ENCODE measurements at regions not wholly inside any gene's neighbourhood (a gene's known extent, or its start where the extent isn't known, plus 50 kb on each side); places are given as distances from the start of the nearest gene placed in this dataset.
"Not testable (repeated sequence)": the region's sequence is repeated elsewhere in the genome, so short reads cannot be mapped to it uniquely, and the experiment has no call there.

- Histone ChIP-seq H3K27ac (ENCODE audit: low read depth, low read length) (no peak overlapping the region), H3K4me3 (ENCODE audit: low read depth in 1 of 2, low read length in 2 of 2) (no peak overlapping the region), H3K9ac (ENCODE audit: low read length) (no peak overlapping the region), H3K9me3 (ENCODE audit: low read length) (no peaks in the 10 kb centered on the region), H3K27me3 (ENCODE audit: control insufficient read depth in 1 of 2, insufficient read depth in 2 of 2, low read length in 2 of 2) (no peaks in the 10 kb centered on the region), H3K36me3 (ENCODE audit: insufficient read depth, low read length) (no peaks in the 10 kb centered on the region), H3K4me1 (ENCODE audit: insufficient read depth, low read length) (no peaks in the 10 kb centered on the region)
Observed at GRCh38 chr13:18978447-18978846, 203.2 kb downstream of the TUBA3C start.

GRCh38 chr13:18977857-18978256 lies 203.8 kb downstream of the TUBA3C start:
- H3K9me3 ChIP-seq (ENCODE audit: low read length), result no peaks in the 10 kb centered on the region
- H3K9ac ChIP-seq (ENCODE audit: low read length), result no peak overlapping the region
- H3K27ac ChIP-seq (ENCODE audit: low read depth, low read length), result no peak overlapping the region
- no peaks in the 10 kb centered on the region for H3K36me3 ChIP-seq (ENCODE audit: insufficient read depth, low read length)
- no peak overlapping the region for H3K4me3 ChIP-seq (ENCODE audit: low read depth in 1 of 2, low read length in 2 of 2)
- no peaks in the 10 kb centered on the region for H3K27me3 ChIP-seq (ENCODE audit: control insufficient read depth in 1 of 2, insufficient read depth in 2 of 2, low read length in 2 of 2)
- H3K4me1 ChIP-seq (ENCODE audit: insufficient read depth, low read length), result no peaks in the 10 kb centered on the region

- Histone ChIP-seq H3K27me3 (ENCODE audit: control insufficient read depth in 1 of 2, insufficient read depth in 2 of 2, low read length in 2 of 2) (no peaks in the 10 kb centered on the region), H3K27ac (ENCODE audit: low read depth, low read length) (no peak overlapping the region), H3K36me3 (ENCODE audit: insufficient read depth, low read length) (no peaks in the 10 kb centered on the region), H3K4me1 (ENCODE audit: insufficient read depth, low read length) (no peaks in the 10 kb centered on the region), H3K9ac (ENCODE audit: low read length) (no peak overlapping the region), H3K9me3 (ENCODE audit: low read length) (no peaks in the 10 kb centered on the region), H3K4me3 (ENCODE audit: low read depth in 1 of 2, low read length in 2 of 2) (no peak overlapping the region)
Observed at GRCh38 chr13:18971576-18972219, 209.9 kb downstream of the TUBA3C start.

GRCh38 chr13:18965347-18965855 lies 216.2 kb downstream of the TUBA3C start:
- Histone ChIP-seq H3K9ac (ENCODE audit: low read length) (no peak overlapping the region), H3K27ac (ENCODE audit: low read depth, low read length) (no peak overlapping the region), H3K9me3 (ENCODE audit: low read length) (no peaks in the 10 kb centered on the region), H3K36me3 (ENCODE audit: insufficient read depth, low read length) (no peaks in the 10 kb centered on the region), H3K27me3 (ENCODE audit: control insufficient read depth in 1 of 2, insufficient read depth in 2 of 2, low read length in 2 of 2) (no peaks in the 10 kb centered on the region), H3K4me1 (ENCODE audit: insufficient read depth, low read length) (no peaks in the 10 kb centered on the region), H3K4me3 (ENCODE audit: low read depth in 1 of 2, low read length in 2 of 2) (no peak overlapping the region)

- Histone ChIP-seq H3K36me3 (ENCODE audit: insufficient read depth, low read length) (no peaks in the 10 kb centered on the region), H3K27me3 (ENCODE audit: control insufficient read depth in 1 of 2, insufficient read depth in 2 of 2, low read length in 2 of 2) (no peaks in the 10 kb centered on the region), H3K9ac (ENCODE audit: low read length) (no peak overlapping the region), H3K4me3 (ENCODE audit: low read depth in 1 of 2, low read length in 2 of 2) (no peak overlapping the region), H3K27ac (ENCODE audit: low read depth, low read length) (no peak overlapping the region), H3K4me1 (ENCODE audit: insufficient read depth, low read length) (no peaks in the 10 kb centered on the region), H3K9me3 (ENCODE audit: low read length) (no peaks in the 10 kb centered on the region)
Observed at GRCh38 chr13:18964942-18965341, 216.7 kb downstream of the TUBA3C start.

- not testable (repeated sequence) for H3K4me1 ChIP-seq (ENCODE audit: insufficient read depth, low read length); H3K27ac ChIP-seq (ENCODE audit: low read depth, low read length); H3K9me3 ChIP-seq (ENCODE audit: low read length); H3K36me3 ChIP-seq (ENCODE audit: insufficient read depth, low read length); H3K27me3 ChIP-seq (ENCODE audit: control insufficient read depth in 1 of 2, insufficient read depth in 2 of 2, low read length in 2 of 2); H3K4me3 ChIP-seq (ENCODE audit: low read depth in 1 of 2, low read length in 2 of 2); H3K9ac ChIP-seq (ENCODE audit: low read length)
Observed at GRCh38 chr13:18963684-18964083, 217.9 kb downstream of the TUBA3C start.

GRCh38 chr13:18962168-18962734 lies 219.4 kb downstream of the TUBA3C start:
- Histone ChIP-seq H3K9ac (ENCODE audit: low read length) (no peak overlapping the region), H3K27ac (ENCODE audit: low read depth, low read length) (no peak overlapping the region), H3K4me3 (ENCODE audit: low read depth in 1 of 2, low read length in 2 of 2) (no peak overlapping the region), H3K9me3 (ENCODE audit: low read length) (no peaks in the 10 kb centered on the region), H3K4me1 (ENCODE audit: insufficient read depth, low read length) (no peaks in the 10 kb centered on the region), H3K27me3 (ENCODE audit: control insufficient read depth in 1 of 2, insufficient read depth in 2 of 2, low read length in 2 of 2) (no peaks in the 10 kb centered on the region), H3K36me3 (ENCODE audit: insufficient read depth, low read length) (no peaks in the 10 kb centered on the region)

GRCh38 chr13:18961383-18962117 lies 220.1 kb downstream of the TUBA3C start:
- H3K4me1 ChIP-seq (ENCODE audit: insufficient read depth, low read length), result no peaks in the 10 kb centered on the region
- no peaks in the 10 kb centered on the region for H3K9me3 ChIP-seq (ENCODE audit: low read length)
- no peaks in the 10 kb centered on the region for H3K36me3 ChIP-seq (ENCODE audit: insufficient read depth, low read length)
- no peaks in the 10 kb centered on the region for H3K27me3 ChIP-seq (ENCODE audit: control insufficient read depth in 1 of 2, insufficient read depth in 2 of 2, low read length in 2 of 2)
- no peak overlapping the region for H3K4me3 ChIP-seq (ENCODE audit: low read depth in 1 of 2, low read length in 2 of 2)
- no peak overlapping the region for H3K9ac ChIP-seq (ENCODE audit: low read length)
- H3K27ac ChIP-seq (ENCODE audit: low read depth, low read length), result no peak overlapping the region

- Histone ChIP-seq H3K27ac (ENCODE audit: low read depth, low read length) (no peak overlapping the region), H3K4me3 (ENCODE audit: low read depth in 1 of 2, low read length in 2 of 2) (no peak overlapping the region), H3K9me3 (ENCODE audit: low read length) (no peaks in the 10 kb centered on the region), H3K9ac (ENCODE audit: low read length) (no peak overlapping the region), H3K27me3 (ENCODE audit: control insufficient read depth in 1 of 2, insufficient read depth in 2 of 2, low read length in 2 of 2) (no peaks in the 10 kb centered on the region), H3K36me3 (ENCODE audit: insufficient read depth, low read length) (no peaks in the 10 kb centered on the region), H3K4me1 (ENCODE audit: insufficient read depth, low read length) (no peaks in the 10 kb centered on the region)
Observed at GRCh38 chr13:18960637-18961227, 220.9 kb downstream of the TUBA3C start.

- H3K27me3 ChIP-seq (ENCODE audit: control insufficient read depth in 1 of 2, insufficient read depth in 2 of 2, low read length in 2 of 2), result no peaks in the 10 kb centered on the region
- H3K36me3 ChIP-seq (ENCODE audit: insufficient read depth, low read length), result no peaks in the 10 kb centered on the region
- no peak overlapping the region for H3K27ac ChIP-seq (ENCODE audit: low read depth, low read length)
- H3K4me1 ChIP-seq (ENCODE audit: insufficient read depth, low read length), result no peaks in the 10 kb centered on the region
- no peak overlapping the region for H3K4me3 ChIP-seq (ENCODE audit: low read depth in 1 of 2, low read length in 2 of 2)
- no peaks in the 10 kb centered on the region for H3K9me3 ChIP-seq (ENCODE audit: low read length)
- H3K9ac ChIP-seq (ENCODE audit: low read length), result no peak overlapping the region
Observed at GRCh38 chr13:18959996-18960395, 221.6 kb downstream of the TUBA3C start.

- Histone ChIP-seq H3K9me3 (ENCODE audit: low read length) (no peaks in the 10 kb centered on the region), H3K36me3 (ENCODE audit: insufficient read depth, low read length) (no peaks in the 10 kb centered on the region), H3K27me3 (ENCODE audit: control insufficient read depth in 1 of 2, insufficient read depth in 2 of 2, low read length in 2 of 2) (no peaks in the 10 kb centered on the region), H3K27ac (ENCODE audit: low read depth, low read length) (no peak overlapping the region), H3K4me1 (ENCODE audit: insufficient read depth, low read length) (no peaks in the 10 kb centered on the region), H3K4me3 (ENCODE audit: low read depth in 1 of 2, low read length in 2 of 2) (no peak overlapping the region), H3K9ac (ENCODE audit: low read length) (no peak overlapping the region)
Observed at GRCh38 chr13:18959229-18959628, 222.4 kb downstream of the TUBA3C start.
